Upper lobe of right lung (tissue), 1 donor: ENCODE measurements at regions not wholly inside any gene's neighbourhood (a gene's known extent, or its start where the extent isn't known, plus 50 kb on each side); places are given as distances from the start of the nearest gene placed in this dataset.

Experiments used
- ATAC-seq: fragments of 200-7000 bp; cut with Tn5 transposase; one replicate; pipeline ENCODE4 v1.9.1; 2020; ENCODE audit warnings: mild to moderate bottlenecking, moderate library complexity
- DNase-seq: peaks from one replicate; pipeline ENCODE4 v3.0.0-alpha.2; 2020
- H3K27ac ChIP-seq: fragments of 200-600 bp; one replicate; pipeline ENCODE4 v1.8.0; 2022
- H3K27me3 ChIP-seq: fragments of 200-600 bp; one replicate; pipeline ENCODE4 v1.8.0; 2022; ENCODE audit warnings: mild to moderate bottlenecking
- H3K36me3 ChIP-seq: fragments of 200-600 bp; one replicate; pipeline ENCODE4 v1.8.0; 2022
- H3K4me1 ChIP-seq: fragments of 200-600 bp; one replicate; pipeline ENCODE4 v1.8.0; 2022
- H3K4me3 ChIP-seq: fragments of 200-600 bp; one replicate; pipeline ENCODE4 v1.8.0; 2022; ENCODE audit warnings: mild to moderate bottlenecking
- H3K9me3 ChIP-seq: fragments of 200-600 bp; one replicate; pipeline ENCODE4 v1.8.0; 2022
- intact Hi-C: fragments of 100-400 bp; cut with DNase I; formaldehyde crosslinking; loops from one replicate; pipeline ENCODE4 v1.11.0; 2022
- TF ChIP-seq, protein P1 (sequence below): fragments of 200-600 bp; IDR thresholded peaks from one replicate; pipeline ENCODE4 v1.8.0; 2022; ENCODE audit warnings: antibody characterized with exemption
- donor health status: DM: no; HTN: yes; CAD: no; lungs with severe emphysema.

GRCh38 chr17:74089380-74089779 is 114.1 kb upstream of the RPL38 start:
- intact Hi-C loops: no loop called here
- TF ChIP-seq, protein P1, sequence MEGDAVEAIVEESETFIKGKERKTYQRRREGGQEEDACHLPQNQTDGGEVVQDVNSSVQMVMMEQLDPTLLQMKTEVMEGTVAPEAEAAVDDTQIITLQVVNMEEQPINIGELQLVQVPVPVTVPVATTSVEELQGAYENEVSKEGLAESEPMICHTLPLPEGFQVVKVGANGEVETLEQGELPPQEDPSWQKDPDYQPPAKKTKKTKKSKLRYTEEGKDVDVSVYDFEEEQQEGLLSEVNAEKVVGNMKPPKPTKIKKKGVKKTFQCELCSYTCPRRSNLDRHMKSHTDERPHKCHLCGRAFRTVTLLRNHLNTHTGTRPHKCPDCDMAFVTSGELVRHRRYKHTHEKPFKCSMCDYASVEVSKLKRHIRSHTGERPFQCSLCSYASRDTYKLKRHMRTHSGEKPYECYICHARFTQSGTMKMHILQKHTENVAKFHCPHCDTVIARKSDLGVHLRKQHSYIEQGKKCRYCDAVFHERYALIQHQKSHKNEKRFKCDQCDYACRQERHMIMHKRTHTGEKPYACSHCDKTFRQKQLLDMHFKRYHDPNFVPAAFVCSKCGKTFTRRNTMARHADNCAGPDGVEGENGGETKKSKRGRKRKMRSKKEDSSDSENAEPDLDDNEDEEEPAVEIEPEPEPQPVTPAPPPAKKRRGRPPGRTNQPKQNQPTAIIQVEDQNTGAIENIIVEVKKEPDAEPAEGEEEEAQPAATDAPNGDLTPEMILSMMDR: no peak

DNA sequence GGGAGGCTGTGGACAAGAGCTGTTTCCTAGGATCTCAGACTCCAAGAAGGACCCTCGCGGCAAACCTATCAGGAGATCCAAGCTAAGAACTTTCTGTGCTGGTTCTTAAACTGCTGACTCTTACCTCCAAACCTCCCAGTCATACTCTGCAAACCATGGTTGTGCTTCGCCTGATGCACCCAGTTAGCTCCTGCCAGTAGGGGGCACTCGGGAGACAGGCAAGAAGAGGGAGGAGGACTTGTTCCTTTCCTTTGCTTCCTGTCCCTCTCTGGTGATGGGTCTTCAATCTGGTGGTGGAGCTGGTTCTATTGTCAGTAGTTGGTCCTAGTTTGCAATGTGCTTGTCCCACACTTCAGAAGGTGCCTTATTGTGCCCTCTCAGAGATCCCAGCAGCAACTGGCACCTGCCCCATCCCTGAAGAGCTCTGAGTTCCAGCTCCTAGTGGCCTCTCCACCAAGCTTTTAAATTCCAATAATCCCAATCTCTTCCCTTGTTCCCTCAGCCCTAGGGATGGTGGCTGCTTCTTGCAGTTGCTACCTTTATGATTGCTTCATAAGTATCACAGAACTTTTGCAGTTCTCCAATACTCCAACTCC is 113.5 kb upstream of the RPL38 start:
- TF ChIP-seq, protein P1: peak; percentile 49
- H3K27ac ChIP-seq: no peak overlapping the region
- H3K9me3 ChIP-seq: no peaks in the 10 kb centered on the region
- no peaks in the 10 kb centered on the region for H3K4me1 ChIP-seq
- intact Hi-C loops: no loop called here
- H3K27me3 ChIP-seq: no peaks in the 10 kb centered on the region
- DNase-seq: peak; percentile 78
- H3K4me3 ChIP-seq: no peak overlapping the region
- ATAC-seq: peak; percentile 74
- no peaks in the 10 kb centered on the region for H3K36me3 ChIP-seq

More at GRCh38 chr17:74089380-74089779, 114.1 kb upstream of the RPL38 start:
- H3K4me1 ChIP-seq: no peaks in the 10 kb centered on the region
- no peaks in the 10 kb centered on the region for H3K27me3 ChIP-seq
- H3K9me3 ChIP-seq: no peaks in the 10 kb centered on the region
- no peak overlapping the region for H3K4me3 ChIP-seq
- no peak overlapping the region for H3K27ac ChIP-seq
- ATAC-seq (no peak), DNase-seq (no peak)
- H3K36me3 ChIP-seq: no peaks in the 10 kb centered on the region

- Histone ChIP-seq H3K27me3 (peaks cover 4% of the 10 kb centered on the region), H3K4me1 (no peaks in the 10 kb centered on the region), H3K27ac (no peak overlapping the region), H3K36me3 (no peaks in the 10 kb centered on the region), H3K9me3 (no peaks in the 10 kb centered on the region), H3K4me3 (no peak overlapping the region)
- DNase-seq: no peak
- ATAC-seq: no peak
- intact Hi-C loops: no loop called here
- TF ChIP-seq, protein P1: no peak
These were observed 108.8 kb upstream of the RPL38 start for GRCh38 chr17:74094651-74095050.

- no peaks in the 10 kb centered on the region for H3K4me1 ChIP-seq
- ATAC-seq: no peak
These were observed 107.0 kb upstream of the RPL38 start for GRCh38 chr17:74096456-74096855.

DNA sequence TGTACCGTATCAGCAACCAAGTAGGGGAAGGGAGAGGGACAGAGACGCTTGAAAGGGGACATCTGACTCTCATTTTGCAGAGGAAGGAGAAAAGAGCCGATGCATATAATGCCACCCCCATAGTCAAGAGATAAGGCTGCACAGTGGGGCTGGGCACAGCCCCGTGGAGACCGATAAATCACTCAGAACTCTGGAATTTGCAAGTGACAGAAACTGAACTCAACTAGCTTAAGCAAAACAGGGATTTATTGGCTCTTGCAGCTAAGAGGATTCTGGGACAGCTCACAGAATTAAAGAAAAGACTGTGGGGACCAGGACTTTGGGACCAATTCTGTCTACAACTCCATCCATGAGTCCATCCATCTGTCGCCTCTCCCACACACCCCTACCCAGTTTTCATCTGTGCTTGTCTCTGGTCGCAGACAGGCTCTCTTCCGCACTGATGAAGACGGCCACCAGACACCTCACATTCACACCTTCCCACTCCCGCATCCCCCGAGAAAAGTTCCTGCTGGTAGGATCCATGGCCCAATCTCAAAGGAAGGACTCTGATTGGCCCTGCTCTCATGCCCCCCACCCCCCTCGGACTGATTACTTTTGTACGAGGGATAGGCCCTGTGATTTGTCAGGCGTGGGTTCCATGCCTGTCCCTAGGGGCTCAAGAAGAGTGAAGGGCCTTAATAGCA is 105.9 kb upstream of the RPL38 start:
- intact Hi-C loops: no loop called here
- no peaks in the 10 kb centered on the region for H3K4me1 ChIP-seq
- no peaks in the 10 kb centered on the region for H3K36me3 ChIP-seq
- peaks cover 9% of the 10 kb centered on the region for H3K27me3 ChIP-seq
- ATAC-seq (no peak), DNase-seq (peak; percentile 6)
- TF ChIP-seq, protein P1: no peak
- H3K4me3 ChIP-seq: no peak overlapping the region
- H3K9me3 ChIP-seq: no peaks in the 10 kb centered on the region
- H3K27ac ChIP-seq: no peak overlapping the region

More at GRCh38 chr17:74096456-74096855, 107.0 kb upstream of the RPL38 start:
- TF ChIP-seq, protein P1: no peak
- no peaks in the 10 kb centered on the region for H3K36me3 ChIP-seq
- no peak overlapping the region for H3K27ac ChIP-seq
- intact Hi-C loops: no loop called here
- DNase-seq: peak; percentile 34
- no peak overlapping the region for H3K4me3 ChIP-seq
- no peaks in the 10 kb centered on the region for H3K9me3 ChIP-seq
- peaks cover 9% of the 10 kb centered on the region for H3K27me3 ChIP-seq
